Endothelial cell of umbilical vein (primary cell): ENCODE measurements at regions not wholly inside any gene's neighbourhood (a gene's known extent, or its start where the extent isn't known, plus 50 kb on each side); places are given as distances from the start of the nearest gene placed in this dataset.

Source experiments
- BruUV-seq: library from RNA; stranded (reverse); fragments of 400-500 nt; replicated peaks from 2 replicates; lab custom pipeline; 2021; lab: Mats Ljungman, UMichigan
- CTCF ChIA-PET: fragments of 300-600, 350-600 bp; sonication (Branson Sonifier 250); formaldehyde crosslinking; loops from one replicate; lab custom pipeline; 2021; ENCODE audit warnings: antibody characterized with exemption, inconsistent platforms; lab: Charles Lee
- POLR2A ChIA-PET: fragments of 300-600, 350-600 bp; sonication (Branson Sonifier 250); formaldehyde crosslinking; loops from one replicate; lab custom pipeline; 2021; ENCODE audit warnings: antibody characterized with exemption, inconsistent platforms; lab: Charles Lee
- DNase-seq: peaks from one replicate; pipeline ENCODE4 v3.0.0-alpha.2; 2011; ENCODE audit warnings: low read depth, low spot score
- FAIRE-seq: peaks from 2 replicates; lab custom pipeline; 2011; peaks lifted over from hg19 to GRCh38; lab: Jason Lieb, UNC
- H2AFZ ChIP-seq: 2 replicates; pipeline ENCODE4 v1.6.0; 2012; ENCODE audit warnings: low read depth, low read length, control low read depth, inconsistent platforms
- H3K27ac ChIP-seq: 2 replicates; pipeline ENCODE4 v1.5.1; 2011; ENCODE audit warnings: low read depth, mild to moderate bottlenecking, control low read depth, low read length, moderate library complexity; ENCODE audit not compliant: insufficient read depth
- H3K27me3 ChIP-seq, 2 experiments: 2 replicates each; pipeline versions ENCODE4 v1.6.0 to v1.6.1; 2011; ENCODE audit warnings: low read length in 2 of 2, mixed read lengths in 1 of 2; ENCODE audit not compliant: control insufficient read depth in 2 of 2, insufficient read depth in 2 of 2
- H3K36me3 ChIP-seq, 2 experiments: 2 replicates in 1 of 2; 3 replicates in 1 of 2; pipeline ENCODE4 v1.5.1; 2011; ENCODE audit warnings: low read length in 2 of 2, mild to moderate bottlenecking in 1 of 2, moderate library complexity in 1 of 2; ENCODE audit not compliant: control insufficient read depth in 2 of 2, insufficient read depth in 2 of 2; ENCODE audit errors: extremely low read depth in 1 of 2
- H3K4me1 ChIP-seq: 3 replicates; pipeline ENCODE4 v1.5.1; 2011; ENCODE audit warnings: mild to moderate bottlenecking, low read length; ENCODE audit not compliant: control insufficient read depth, insufficient read depth; ENCODE audit errors: extremely low read depth
- H3K4me2 ChIP-seq: 2 replicates; pipeline ENCODE4 v1.6.1; 2011; ENCODE audit warnings: low read length, control low read depth, mixed read lengths; ENCODE audit not compliant: insufficient read depth
- H3K4me3 ChIP-seq, 3 experiments: fragments of 200-600 bp in 1 of 3; sonication (generic), shearing (Covaris generic) in 1 of 3; replicated peaks in 1 of 3; 2 replicates each; pipeline ENCODE4 v1.5.1; 2011 to 2016; ENCODE audit warnings: control low read depth in 3 of 3, low read length in 3 of 3, mild to moderate bottlenecking in 2 of 3, inconsistent platforms in 1 of 3, low read depth in 1 of 3, moderate library complexity in 1 of 3; ENCODE audit not compliant: insufficient read depth in 1 of 3
- H3K79me2 ChIP-seq: 2 replicates; pipeline ENCODE4 v1.6.0; 2012; ENCODE audit warnings: low read length, inconsistent platforms; ENCODE audit not compliant: control insufficient read depth, insufficient read depth
- H3K9ac ChIP-seq: replicated peaks from 2 replicates; pipeline ENCODE3; 2011; ENCODE audit warnings: low read length, control low read depth; ENCODE audit not compliant: insufficient read depth; ENCODE audit errors: extremely low read depth
- H3K9me1 ChIP-seq: replicated peaks from 3 replicates; pipeline ENCODE4 v1.6.0; 2011; ENCODE audit warnings: mild to moderate bottlenecking, low read length; ENCODE audit not compliant: control insufficient read depth, insufficient read depth; ENCODE audit errors: extremely low read depth
- H3K9me3 ChIP-seq: replicated peaks from 2 replicates; pipeline ENCODE4 v1.5.1; 2012; ENCODE audit warnings: low read length, inconsistent platforms; ENCODE audit not compliant: control insufficient read depth, insufficient read depth
- H4K20me1 ChIP-seq: replicated peaks from 2 replicates; pipeline ENCODE3; 2011; ENCODE audit warnings: mild to moderate bottlenecking, low read length; ENCODE audit not compliant: control insufficient read depth, insufficient read depth; ENCODE audit errors: extremely low read depth
- CTCF ChIP-seq, 2 donors: IDR thresholded peaks; 1 replicate in 1 of 2; 2 replicates in 1 of 2; pipeline ENCODE4 v1.5.1; 2011; ENCODE audit warnings: low read length in 2 of 2, mild to moderate bottlenecking in 2 of 2, moderate library complexity in 2 of 2, control low read depth in 1 of 2, inconsistent platforms in 1 of 2, low read depth in 1 of 2; ENCODE audit not compliant: insufficient read depth in 1 of 2; ENCODE audit errors: extremely low read depth in 1 of 2
- FOS ChIP-seq: IDR thresholded peaks from 2 replicates; pipeline ENCODE4 v1.6.1; 2011; ENCODE audit warnings: mild to moderate bottlenecking, low read length, moderate library complexity, borderline replicate concordance; ENCODE audit not compliant: insufficient read depth
- GATA2 ChIP-seq: IDR thresholded peaks from 2 replicates; pipeline ENCODE4 v1.7.0; 2011; ENCODE audit warnings: low read depth, mild to moderate bottlenecking, moderate library complexity, mixed read lengths, low read length; ENCODE audit not compliant: insufficient read length, insufficient read depth
- MYC ChIP-seq: IDR thresholded peaks from one replicate; pipeline ENCODE4 v1.6.1; 2011; ENCODE audit warnings: mild to moderate bottlenecking, low read depth, low read length
- POLR2A ChIP-seq: IDR thresholded peaks from 2 replicates; pipeline ENCODE4 v1.6.1; 2012; ENCODE audit warnings: low read depth, mild to moderate bottlenecking, control low read depth, low read length
- POLR2AphosphoS5 ChIP-seq: IDR thresholded peaks from 2 replicates; pipeline ENCODE4 v1.6.1; 2012; ENCODE audit warnings: low read depth, mild to moderate bottlenecking, control low read depth, low read length, moderate library complexity; ENCODE audit not compliant: insufficient read depth
- dilution Hi-C: fragments of 300-500 bp; cut with MboI; formaldehyde crosslinking; loops from one replicate; pipeline ENCODE4 v1.15.0; 2019; ENCODE audit warnings: low sequenced_read_pairs; ENCODE audit not compliant: extremely low pct_ligation_motif_present
- intact Hi-C: fragments of 100-400 bp; cut with micrococcal nuclease; formaldehyde crosslinking; loops from one replicate; pipeline ENCODE4 v1.10.0; 2022
- TF ChIP-seq, protein P1 (sequence below): IDR thresholded peaks from 2 replicates; pipeline ENCODE4 v1.6.1; 2011; ENCODE audit not compliant: insufficient read depth, insufficient read length

GRCh38 chr1:69406244-69406643 lies 161.5 kb upstream of the LRRC7 start:
- CTCF ChIA-PET, result no interaction called here
- no peak overlapping the region for H2AFZ ChIP-seq
- H3K27me3 ChIP-seq, result no peaks in the 10 kb centered on the region
- FAIRE-seq, result no peak
- POLR2A ChIA-PET, result no interaction called here
- H3K9me1 ChIP-seq, result no peaks in the 10 kb centered on the region
- no peaks in the 10 kb centered on the region for H3K9me3 ChIP-seq
- no peak overlapping the region for H3K9ac ChIP-seq
- no peak for TF ChIP-seq FOS
- TF ChIP-seq, protein P1, sequence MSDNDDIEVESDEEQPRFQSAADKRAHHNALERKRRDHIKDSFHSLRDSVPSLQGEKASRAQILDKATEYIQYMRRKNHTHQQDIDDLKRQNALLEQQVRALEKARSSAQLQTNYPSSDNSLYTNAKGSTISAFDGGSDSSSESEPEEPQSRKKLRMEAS, result no peak
- no peaks in the 10 kb centered on the region for H3K36me3 ChIP-seq
- no peaks in the 10 kb centered on the region for H3K79me2 ChIP-seq
- H3K4me1 ChIP-seq, result no peaks in the 10 kb centered on the region
- no peaks in the 10 kb centered on the region for H4K20me1 ChIP-seq
- no peak overlapping the region for H3K4me2 ChIP-seq
- no peak overlapping the region for H3K4me3 ChIP-seq
- dilution Hi-C loops, result no loop called here
- no TSS peak for BruUV-seq
- no peak for DNase-seq
- H3K27ac ChIP-seq, result no peak overlapping the region
- intact Hi-C loops, result no loop called here

DNA sequence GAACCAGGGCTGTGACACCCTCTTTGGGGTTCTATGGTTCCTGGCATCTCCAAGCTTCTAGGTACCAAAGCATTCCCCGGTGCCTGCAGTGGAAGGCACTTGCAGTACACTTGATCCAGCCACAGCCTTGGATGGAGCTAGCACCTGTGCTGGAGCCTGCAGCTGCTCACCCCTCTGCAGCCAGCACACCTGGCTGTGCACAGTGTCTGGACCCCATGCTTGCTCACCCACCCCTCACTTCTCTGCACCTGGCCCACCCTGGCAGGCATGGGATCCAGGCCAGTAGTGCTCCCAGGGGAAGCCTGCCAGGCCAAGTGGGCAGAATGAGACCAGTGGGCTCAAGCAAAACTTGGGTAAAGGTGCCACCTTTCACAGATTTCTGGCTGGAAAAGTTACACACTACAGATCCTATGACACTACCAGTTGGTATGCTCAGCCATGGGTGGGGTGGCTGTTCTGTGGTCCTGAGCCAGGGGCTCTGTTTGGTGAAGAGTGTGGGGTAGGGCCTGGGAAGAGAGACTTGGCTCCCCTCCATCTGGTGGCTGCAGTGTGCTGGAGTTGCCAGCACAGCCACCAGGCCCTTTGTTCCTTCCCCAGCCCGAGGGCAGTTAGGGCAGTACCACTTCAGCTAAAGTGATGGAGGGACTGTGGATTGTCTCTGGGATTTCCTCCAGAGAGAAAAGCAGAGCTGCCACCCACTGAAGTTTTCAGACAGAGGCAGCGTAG lies 157.8 kb upstream of the LRRC7 start:
- no peaks in the 10 kb centered on the region for H3K27me3 ChIP-seq
- no peak overlapping the region for H3K4me2 ChIP-seq
- H3K79me2 ChIP-seq, result no peaks in the 10 kb centered on the region
- H3K4me1 ChIP-seq, result no peaks in the 10 kb centered on the region
- H3K9me1 ChIP-seq, result no peaks in the 10 kb centered on the region
- H3K27ac ChIP-seq, result no peak overlapping the region
- no peak for DNase-seq
- POLR2A ChIA-PET, result no interaction called here
- no peak for TF ChIP-seq CTCF (IDR thresholded peaks at IDR 0.05; ENCODE audit: extremely low read depth in 1 of 2, insufficient read depth in 1 of 2, low read depth in 1 of 2, low read length in 2 of 2)
- no peak for TF ChIP-seq POLR2AphosphoS5
- no peak for TF ChIP-seq FOS
- TF ChIP-seq POLR2A, result no peak
- TF ChIP-seq MYC, result no peak
- TF ChIP-seq GATA2, result no peak
- H2AFZ ChIP-seq, result no peak overlapping the region
- intact Hi-C loops, result no loop called here
- dilution Hi-C loops, result no loop called here
- CTCF ChIA-PET, result no interaction called here
- no peak overlapping the region for H3K9ac ChIP-seq
- H3K9me3 ChIP-seq, result no peaks in the 10 kb centered on the region
- FAIRE-seq, result no peak
- no peaks in the 10 kb centered on the region for H3K36me3 ChIP-seq
- no peak overlapping the region for H3K4me3 ChIP-seq
- BruUV-seq, result no TSS peak
- no peaks in the 10 kb centered on the region for H4K20me1 ChIP-seq
